ENCODE measurements at regions not wholly inside any gene's neighbourhood (a gene's known extent, or its start where the extent isn't known, plus 50 kb on each side); places are given as distances from the start of the nearest gene placed in this dataset.

DNA sequence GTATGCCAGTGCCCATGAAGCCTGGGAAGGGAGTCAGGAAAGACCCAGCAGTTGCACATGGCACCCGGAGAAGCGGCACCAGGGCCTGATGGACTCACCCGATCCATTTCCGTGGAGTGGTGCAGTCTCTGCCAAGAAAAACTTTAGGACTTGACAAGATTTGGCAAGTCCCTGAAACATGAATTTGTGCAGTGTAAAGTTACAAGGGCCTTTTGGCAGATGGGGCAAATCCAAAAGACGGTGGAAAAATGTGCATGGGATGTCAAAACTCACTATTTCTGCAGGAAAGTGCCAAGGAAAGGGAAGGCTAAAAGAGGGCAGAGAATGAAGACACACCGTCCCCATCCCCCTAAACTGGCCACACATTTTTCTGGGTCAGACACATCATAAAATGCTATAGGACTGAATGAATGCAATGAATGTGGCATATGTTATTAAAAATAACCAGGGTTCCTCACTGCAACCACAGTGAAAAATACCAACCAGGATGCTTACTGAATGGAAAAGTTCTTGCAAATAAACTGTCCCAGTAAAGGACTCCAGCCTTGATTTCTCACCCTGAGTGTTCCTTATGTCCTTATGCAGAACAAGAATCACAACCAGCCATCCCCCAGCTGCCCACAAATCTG lies 173.5 kb upstream of the SIX2 start:
- Histone ChIP-seq H3K27ac (ENCODE audit: low read depth, low read length) (no peak overlapping the region), H3K9me3 (ENCODE audit: control insufficient read depth in 1 of 2, low read length in 2 of 2) (no peaks in the 10 kb centered on the region), H3K36me3 (ENCODE audit: insufficient read depth, low read length) (no peaks in the 10 kb centered on the region), H3K4me3 (ENCODE audit: low read length in 2 of 2) (no peak overlapping the region), H3K27me3 (ENCODE audit: insufficient read depth, low read length) (no peaks in the 10 kb centered on the region), H3K4me1 (ENCODE audit: insufficient read depth, low read length) (no peaks in the 10 kb centered on the region)
- CTCF ChIA-PET (ENCODE audit: partially characterized antibody): no interaction called here
- no peak for DNase-seq
- Mint-ChIP-seq H3K36me3 (no peaks in the 10 kb centered on the region), H3K9me3 (no peaks in the 10 kb centered on the region), H3K4me1 (no peaks in the 10 kb centered on the region), H3K4me3 (no peak overlapping the region), H3K27me3 (peaks cover 1 to 11% of the 10 kb centered on the region in 2 donors), H3K27ac (peak overlapping the region in 1 of 7 donors; percentile 36)
- POLR2A ChIA-PET (ENCODE audit: partially characterized antibody): no interaction called here
- intact Hi-C loops (cut with micrococcal nuclease): no loop called here

DNA sequence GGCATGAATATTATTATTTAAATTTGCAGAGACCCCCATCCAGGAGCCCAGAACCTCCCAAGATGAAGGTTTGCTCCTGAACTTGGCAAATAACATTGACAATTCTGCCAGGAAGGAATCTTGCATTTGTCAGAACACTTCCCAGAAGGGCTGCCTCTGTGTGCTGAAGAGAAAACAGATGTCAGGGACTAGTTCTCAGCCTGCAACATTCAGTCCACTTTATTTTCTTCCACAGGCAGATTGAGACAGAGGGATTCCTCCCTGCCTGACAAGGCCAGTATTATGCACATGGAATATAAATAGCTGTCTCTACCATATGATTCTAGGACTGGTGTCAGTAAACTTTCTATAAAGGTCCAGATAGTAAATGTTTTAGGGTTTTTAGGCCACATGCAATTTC lies 171.5 kb upstream of the SIX2 start:
- intact Hi-C loops (cut with micrococcal nuclease): no loop called here
- Histone ChIP-seq H3K27me3 (ENCODE audit: insufficient read depth, low read length) (no peaks in the 10 kb centered on the region), H3K4me3 (ENCODE audit: low read length in 2 of 2) (no peak overlapping the region), H3K9me3 (ENCODE audit: control insufficient read depth in 1 of 2, low read length in 2 of 2) (no peaks in the 10 kb centered on the region), H3K4me1 (ENCODE audit: insufficient read depth, low read length) (no peaks in the 10 kb centered on the region), H3K36me3 (ENCODE audit: insufficient read depth, low read length) (no peaks in the 10 kb centered on the region), H3K27ac (ENCODE audit: low read depth, low read length) (no peak overlapping the region)
- Mint-ChIP-seq H3K9me3 (no peaks in the 10 kb centered on the region), H3K36me3 (no peaks in the 10 kb centered on the region), H3K4me1 (no peaks in the 10 kb centered on the region), H3K27ac (no peak overlapping the region), H3K4me3 (no peak overlapping the region), H3K27me3 (peaks cover 0 to 13% of the 10 kb centered on the region in 2 donors)
- CTCF ChIA-PET (ENCODE audit: partially characterized antibody): no interaction called here
- DNase-seq: no peak
- POLR2A ChIA-PET (ENCODE audit: partially characterized antibody): no interaction called here

DNA sequence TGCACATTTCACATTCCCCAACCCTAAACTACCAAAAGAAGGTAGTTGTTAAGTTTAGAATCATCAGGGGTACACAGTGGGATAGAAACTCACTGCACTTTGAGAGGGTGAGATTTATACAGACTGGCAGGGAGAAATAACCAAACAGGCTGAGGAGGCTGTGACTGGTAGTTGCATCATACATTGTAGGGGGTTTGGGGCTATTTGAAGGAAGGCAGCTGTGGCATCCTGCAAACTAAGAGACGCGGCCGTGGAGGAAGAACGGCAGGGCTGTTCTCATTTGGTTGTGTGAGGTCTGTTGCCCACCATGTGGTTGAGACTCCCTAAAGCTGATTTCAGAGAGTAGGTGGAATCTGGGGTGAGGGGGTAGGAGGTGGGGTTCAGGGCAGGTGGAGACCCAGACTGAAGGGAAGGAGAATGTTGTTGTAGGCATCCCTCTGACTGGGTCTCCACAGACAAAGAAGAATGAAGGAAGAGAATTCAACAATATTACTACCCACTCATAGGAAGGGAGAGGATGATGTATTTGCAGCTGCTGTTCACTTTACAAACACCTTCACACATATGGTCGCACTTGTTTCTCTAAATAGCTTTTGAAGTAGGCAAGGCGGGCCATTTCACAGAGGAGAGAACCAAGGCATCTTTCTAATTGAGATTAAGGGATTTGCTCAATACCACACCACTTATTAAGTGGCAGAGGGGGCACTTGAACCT lies 170.9 kb upstream of the SIX2 start:
- H3K9me3 ChIP-seq (ENCODE audit: control insufficient read depth in 1 of 2, low read length in 2 of 2): no peaks in the 10 kb centered on the region
- no peaks in the 10 kb centered on the region for H3K4me1 Mint-ChIP-seq
- DNase-seq: no peak
- H3K36me3 ChIP-seq (ENCODE audit: insufficient read depth, low read length): no peaks in the 10 kb centered on the region
- H3K4me3 Mint-ChIP-seq: no peak overlapping the region
- no peaks in the 10 kb centered on the region for H3K27me3 ChIP-seq (ENCODE audit: insufficient read depth, low read length)
- H3K4me3 ChIP-seq (ENCODE audit: low read length in 2 of 2): no peak overlapping the region
- no peaks in the 10 kb centered on the region for H3K36me3 Mint-ChIP-seq
- intact Hi-C loops (cut with micrococcal nuclease): no loop called here
- H3K9me3 Mint-ChIP-seq: no peaks in the 10 kb centered on the region
- CTCF ChIA-PET (ENCODE audit: partially characterized antibody): no interaction called here
- no peaks in the 10 kb centered on the region for H3K4me1 ChIP-seq (ENCODE audit: insufficient read depth, low read length)
- no peak overlapping the region for H3K27ac Mint-ChIP-seq
- no peak overlapping the region for H3K27ac ChIP-seq (ENCODE audit: low read depth, low read length)
- POLR2A ChIA-PET (ENCODE audit: partially characterized antibody): no interaction called here
- H3K27me3 Mint-ChIP-seq: peaks cover 0 to 13% of the 10 kb centered on the region in 2 donors

DNA sequence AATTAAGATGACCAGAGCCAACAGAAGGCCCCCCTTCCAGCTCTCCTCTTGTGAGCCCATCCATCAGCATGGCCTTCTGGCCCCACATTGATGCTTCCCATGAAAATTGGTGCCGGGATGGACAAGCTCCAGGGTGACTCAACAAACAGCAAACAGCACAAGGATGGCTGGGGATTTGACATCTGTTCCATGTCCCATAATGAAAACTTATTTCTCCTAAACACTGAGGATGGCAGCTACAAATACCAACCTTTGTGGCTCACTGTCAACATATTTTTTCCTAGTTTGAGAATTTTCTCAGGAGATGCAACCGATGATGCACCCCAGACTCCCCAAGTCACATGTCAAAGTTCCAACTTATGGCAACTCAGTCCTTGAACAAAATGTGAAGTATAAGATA lies 169.6 kb upstream of the SIX2 start:
- H3K27me3 Mint-ChIP-seq: peaks cover 5 to 21% of the 10 kb centered on the region in 2 donors

DNA sequence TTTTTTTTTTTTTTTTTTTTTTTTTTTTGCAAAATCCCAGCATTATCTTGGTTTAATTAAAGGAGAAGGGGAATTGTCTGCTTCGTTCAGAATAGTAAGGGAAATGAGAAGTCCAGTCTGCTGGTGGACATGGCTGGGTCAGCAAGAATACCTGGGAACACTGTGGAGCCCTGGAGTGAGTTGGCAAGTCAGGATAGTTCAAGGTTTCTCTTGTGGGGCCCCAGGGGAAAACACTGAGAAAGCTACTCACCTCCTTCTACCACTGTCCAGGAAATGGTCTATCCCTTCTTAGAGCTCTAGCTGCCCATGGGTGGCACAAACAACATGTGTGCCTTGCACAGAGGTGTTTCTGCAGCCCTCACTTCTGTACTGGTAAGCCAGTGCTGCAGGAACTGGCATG lies 169.1 kb upstream of the SIX2 start:
- no peak for DNase-seq
- H3K4me3 ChIP-seq (ENCODE audit: low read length in 2 of 2): no peak overlapping the region
- no peaks in the 10 kb centered on the region for H3K36me3 Mint-ChIP-seq
- H3K4me1 ChIP-seq (ENCODE audit: insufficient read depth, low read length): no peaks in the 10 kb centered on the region
- POLR2A ChIA-PET (ENCODE audit: partially characterized antibody): no interaction called here
- no peaks in the 10 kb centered on the region for H3K9me3 ChIP-seq (ENCODE audit: control insufficient read depth in 1 of 2, low read length in 2 of 2)
- H3K4me3 Mint-ChIP-seq: no peak overlapping the region
- H3K36me3 ChIP-seq (ENCODE audit: insufficient read depth, low read length): no peaks in the 10 kb centered on the region
- no peak overlapping the region for H3K27ac ChIP-seq (ENCODE audit: low read depth, low read length)
- H3K4me1 Mint-ChIP-seq: no peaks in the 10 kb centered on the region
- intact Hi-C loops (cut with micrococcal nuclease): no loop called here
- peaks cover 7 to 20% of the 10 kb centered on the region in 2 donors for H3K27me3 Mint-ChIP-seq
- H3K27ac Mint-ChIP-seq: no peak overlapping the region
- H3K9me3 Mint-ChIP-seq: no peaks in the 10 kb centered on the region
- CTCF ChIA-PET (ENCODE audit: partially characterized antibody): no interaction called here
- H3K27me3 ChIP-seq (ENCODE audit: insufficient read depth, low read length): no peaks in the 10 kb centered on the region

More for the DNA sequence above, 169.6 kb upstream of the SIX2 start:
- no peak for DNase-seq
- CTCF ChIA-PET (ENCODE audit: partially characterized antibody): no interaction called here
- H3K4me3 Mint-ChIP-seq: no peak overlapping the region
- Histone ChIP-seq H3K27ac (ENCODE audit: low read depth, low read length) (no peak overlapping the region), H3K4me3 (ENCODE audit: low read length in 2 of 2) (no peak overlapping the region), H3K36me3 (ENCODE audit: insufficient read depth, low read length) (no peaks in the 10 kb centered on the region), H3K9me3 (ENCODE audit: control insufficient read depth in 1 of 2, low read length in 2 of 2) (no peaks in the 10 kb centered on the region), H3K27me3 (ENCODE audit: insufficient read depth, low read length) (no peaks in the 10 kb centered on the region), H3K4me1 (ENCODE audit: insufficient read depth, low read length) (no peaks in the 10 kb centered on the region)
- intact Hi-C loops (cut with micrococcal nuclease): no loop called here
- no peaks in the 10 kb centered on the region for H3K36me3 Mint-ChIP-seq
- POLR2A ChIA-PET (ENCODE audit: partially characterized antibody): no interaction called here
- no peaks in the 10 kb centered on the region for H3K4me1 Mint-ChIP-seq
- no peak overlapping the region for H3K27ac Mint-ChIP-seq
- H3K9me3 Mint-ChIP-seq: no peaks in the 10 kb centered on the region

DNA sequence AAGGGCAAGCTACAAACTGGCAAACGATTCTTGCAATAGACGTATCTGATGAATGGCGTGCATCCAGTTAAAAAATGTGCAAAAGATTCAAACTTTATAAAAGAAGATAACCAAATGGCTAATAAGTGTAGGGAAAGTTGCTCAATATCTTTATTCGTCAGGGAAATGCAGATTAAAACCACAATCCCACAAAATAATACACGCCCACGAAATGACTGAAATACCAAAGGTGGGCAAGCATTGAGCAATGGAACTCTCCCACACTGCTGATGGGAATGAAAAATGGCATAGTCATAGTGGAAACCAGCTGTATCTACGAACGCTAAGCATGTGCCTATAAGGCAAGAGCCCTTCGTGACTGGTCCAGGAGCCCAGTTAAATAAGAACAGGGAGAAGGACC lies 168.6 kb upstream of the SIX2 start:
- Mint-ChIP-seq H3K4me1 (no peaks in the 10 kb centered on the region), H3K27me3 (peaks cover 8 to 23% of the 10 kb centered on the region in 2 donors), H3K27ac (no peak overlapping the region), H3K36me3 (no peaks in the 10 kb centered on the region), H3K4me3 (no peak overlapping the region), H3K9me3 (no peaks in the 10 kb centered on the region)
- intact Hi-C loops (cut with micrococcal nuclease): no loop called here
- no peaks in the 10 kb centered on the region for H3K36me3 ChIP-seq (ENCODE audit: insufficient read depth, low read length)
- H3K4me3 ChIP-seq (ENCODE audit: low read length in 2 of 2): no peak overlapping the region
- DNase-seq: no peak
- no peaks in the 10 kb centered on the region for H3K4me1 ChIP-seq (ENCODE audit: insufficient read depth, low read length)
- no peaks in the 10 kb centered on the region for H3K27me3 ChIP-seq (ENCODE audit: insufficient read depth, low read length)
- H3K9me3 ChIP-seq (ENCODE audit: control insufficient read depth in 1 of 2, low read length in 2 of 2): no peaks in the 10 kb centered on the region
- H3K27ac ChIP-seq (ENCODE audit: low read depth, low read length): no peak overlapping the region
- ChIA-PET CTCF (ENCODE audit: partially characterized antibody) (no interaction called here), POLR2A (ENCODE audit: partially characterized antibody) (no interaction called here)

DNA sequence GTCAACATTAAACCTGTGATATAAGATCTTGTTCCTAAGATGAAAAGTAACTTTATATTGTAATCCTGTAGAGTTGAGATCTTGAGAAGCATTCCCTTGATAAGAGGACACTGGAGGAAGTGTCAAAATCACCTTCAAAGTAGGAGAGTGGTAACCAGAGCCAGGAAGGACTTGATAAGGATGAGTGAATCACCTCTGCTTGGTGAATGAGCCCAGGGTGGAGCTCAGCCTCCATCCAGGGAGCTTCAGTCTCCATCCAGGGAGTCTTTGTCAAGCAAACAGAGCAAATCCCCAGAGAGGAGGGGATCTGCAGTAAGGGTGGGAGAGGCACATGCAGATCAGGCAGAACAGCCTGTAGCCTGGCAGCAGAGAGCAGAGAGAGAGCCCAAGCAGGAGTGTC lies 167.1 kb upstream of the SIX2 start:
- H3K27ac Mint-ChIP-seq: no peak overlapping the region
- CTCF ChIA-PET (ENCODE audit: partially characterized antibody): no interaction called here

More for the DNA sequence above, 167.1 kb upstream of the SIX2 start:
- H3K27ac ChIP-seq (ENCODE audit: low read depth, low read length): no peak overlapping the region
- intact Hi-C loops (cut with micrococcal nuclease): no loop called here
- no peak overlapping the region for H3K4me3 ChIP-seq (ENCODE audit: low read length in 2 of 2)
- H3K36me3 Mint-ChIP-seq: no peaks in the 10 kb centered on the region
- POLR2A ChIA-PET (ENCODE audit: partially characterized antibody): no interaction called here
- H3K36me3 ChIP-seq (ENCODE audit: insufficient read depth, low read length): no peaks in the 10 kb centered on the region
- no peaks in the 10 kb centered on the region for H3K4me1 Mint-ChIP-seq
- no peaks in the 10 kb centered on the region for H3K4me1 ChIP-seq (ENCODE audit: insufficient read depth, low read length)
- no peaks in the 10 kb centered on the region for H3K9me3 Mint-ChIP-seq
- no peak for DNase-seq
- H3K4me3 Mint-ChIP-seq: no peak overlapping the region
- no peaks in the 10 kb centered on the region for H3K9me3 ChIP-seq (ENCODE audit: control insufficient read depth in 1 of 2, low read length in 2 of 2)
- peaks cover 16 to 28% of the 10 kb centered on the region in 2 donors for H3K27me3 Mint-ChIP-seq
- H3K27me3 ChIP-seq (ENCODE audit: insufficient read depth, low read length): no peaks in the 10 kb centered on the region

Data from CD4-positive, alpha-beta memory T cell (primary cell).